ENCODE measurements at regions not wholly inside any gene's neighbourhood (a gene's known extent, or its start where the extent isn't known, plus 50 kb on each side); places are given as distances from the start of the nearest gene placed in this dataset.
"Not testable (repeated sequence)": the region's sequence is repeated elsewhere in the genome, so short reads cannot be mapped to it uniquely, and the experiment has no call there.

DNA sequence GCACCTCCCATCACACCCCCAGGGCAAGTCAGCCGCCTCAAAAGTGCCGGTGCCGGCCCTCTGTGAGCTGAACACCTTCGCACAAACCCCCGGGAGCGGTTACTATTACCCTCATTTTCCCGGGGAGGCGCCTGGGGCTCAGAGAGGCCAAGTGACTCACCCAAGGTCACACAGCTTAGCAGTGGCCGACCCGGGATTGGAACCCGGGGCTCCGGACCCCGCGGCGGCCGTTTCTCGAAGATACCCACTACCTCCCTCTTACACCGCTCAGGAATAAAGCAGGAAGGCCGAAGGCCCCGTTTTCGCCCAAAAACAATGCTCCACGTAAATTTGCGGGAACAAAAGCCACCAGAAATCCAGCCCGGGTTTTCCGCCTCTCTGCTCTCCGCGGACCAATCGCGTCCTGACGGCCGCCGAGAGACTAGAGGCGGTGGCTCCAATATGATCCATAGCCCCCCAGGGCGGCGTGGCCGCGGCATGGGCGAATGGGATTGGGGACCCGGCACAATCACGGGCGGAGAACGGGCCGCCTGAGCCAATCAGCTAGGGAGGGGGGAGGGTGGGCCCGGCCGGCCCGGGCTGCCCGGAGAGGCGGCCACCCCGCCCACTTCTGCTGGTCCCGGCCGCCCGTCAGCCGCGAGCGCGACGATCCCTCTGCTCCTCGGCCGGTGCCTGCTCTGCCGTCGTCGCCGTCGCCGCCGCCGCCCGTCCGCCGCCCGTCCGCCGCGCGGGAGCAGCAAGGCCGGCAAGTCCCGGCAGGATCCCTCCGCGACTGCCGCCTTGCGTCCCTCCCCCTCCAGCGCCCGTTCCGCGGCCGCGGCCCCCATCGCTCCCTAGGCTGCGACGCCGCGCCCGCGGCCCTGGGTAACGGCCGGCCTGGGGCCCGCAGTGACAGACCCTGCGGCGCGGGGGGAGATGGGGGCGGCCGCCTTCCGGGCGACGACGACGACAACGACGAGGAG lies 177.0 kb downstream of the OR4M2 start:
- no peak overlapping the region for H3K27ac ChIP-seq
- H3K4me3 ChIP-seq, result no peak overlapping the region
- no peaks in the 10 kb centered on the region for H3K4me1 ChIP-seq
- H3K9me3 ChIP-seq, result peaks cover 0 to 18% (median 0%) of the 10 kb centered on the region in 3 donors
- intact Hi-C loops (cut with DNase I; ENCODE audit: low total_unique reads), result no loop called here
- TF ChIP-seq, protein P1, sequence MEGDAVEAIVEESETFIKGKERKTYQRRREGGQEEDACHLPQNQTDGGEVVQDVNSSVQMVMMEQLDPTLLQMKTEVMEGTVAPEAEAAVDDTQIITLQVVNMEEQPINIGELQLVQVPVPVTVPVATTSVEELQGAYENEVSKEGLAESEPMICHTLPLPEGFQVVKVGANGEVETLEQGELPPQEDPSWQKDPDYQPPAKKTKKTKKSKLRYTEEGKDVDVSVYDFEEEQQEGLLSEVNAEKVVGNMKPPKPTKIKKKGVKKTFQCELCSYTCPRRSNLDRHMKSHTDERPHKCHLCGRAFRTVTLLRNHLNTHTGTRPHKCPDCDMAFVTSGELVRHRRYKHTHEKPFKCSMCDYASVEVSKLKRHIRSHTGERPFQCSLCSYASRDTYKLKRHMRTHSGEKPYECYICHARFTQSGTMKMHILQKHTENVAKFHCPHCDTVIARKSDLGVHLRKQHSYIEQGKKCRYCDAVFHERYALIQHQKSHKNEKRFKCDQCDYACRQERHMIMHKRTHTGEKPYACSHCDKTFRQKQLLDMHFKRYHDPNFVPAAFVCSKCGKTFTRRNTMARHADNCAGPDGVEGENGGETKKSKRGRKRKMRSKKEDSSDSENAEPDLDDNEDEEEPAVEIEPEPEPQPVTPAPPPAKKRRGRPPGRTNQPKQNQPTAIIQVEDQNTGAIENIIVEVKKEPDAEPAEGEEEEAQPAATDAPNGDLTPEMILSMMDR (IDR thresholded peaks at IDR 0.05), result no peak
- DNase-seq, result no peak
- H3K27me3 ChIP-seq, result no peaks in the 10 kb centered on the region
- H3K36me3 ChIP-seq, result no peaks in the 10 kb centered on the region

DNA sequence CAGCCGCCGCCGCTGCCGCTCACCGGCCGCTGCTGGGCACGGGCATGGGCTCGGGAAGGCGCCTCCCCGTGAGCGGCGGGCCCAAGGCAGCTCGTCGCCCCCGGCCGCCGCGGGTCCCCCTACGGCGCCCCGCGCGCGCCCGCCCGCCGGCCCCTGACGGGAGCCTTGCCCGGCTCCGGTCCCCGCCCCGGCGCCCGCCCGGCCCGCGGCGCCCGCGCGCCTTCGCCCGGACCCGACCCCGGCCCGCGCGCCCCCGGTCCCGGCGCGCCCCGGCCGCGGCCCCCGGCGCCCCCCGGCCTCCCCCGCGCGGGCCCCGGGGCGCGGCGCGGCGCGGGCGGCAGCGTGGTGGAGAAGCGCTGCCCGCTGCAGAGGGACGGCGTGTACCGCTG lies 177.7 kb downstream of the OR4M2 start:
- TF ChIP-seq, protein P1 (IDR thresholded peaks at IDR 0.05), result no peak
- Histone ChIP-seq H3K4me3 (no peak overlapping the region), H3K27me3 (no peaks in the 10 kb centered on the region), H3K9me3 (peaks cover 0 to 18% (median 0%) of the 10 kb centered on the region in 3 donors), H3K4me1 (no peaks in the 10 kb centered on the region), H3K27ac (no peak overlapping the region), H3K36me3 (no peaks in the 10 kb centered on the region)
- intact Hi-C loops (cut with DNase I; ENCODE audit: low total_unique reads), result no loop called here
- no peak for DNase-seq

DNA sequence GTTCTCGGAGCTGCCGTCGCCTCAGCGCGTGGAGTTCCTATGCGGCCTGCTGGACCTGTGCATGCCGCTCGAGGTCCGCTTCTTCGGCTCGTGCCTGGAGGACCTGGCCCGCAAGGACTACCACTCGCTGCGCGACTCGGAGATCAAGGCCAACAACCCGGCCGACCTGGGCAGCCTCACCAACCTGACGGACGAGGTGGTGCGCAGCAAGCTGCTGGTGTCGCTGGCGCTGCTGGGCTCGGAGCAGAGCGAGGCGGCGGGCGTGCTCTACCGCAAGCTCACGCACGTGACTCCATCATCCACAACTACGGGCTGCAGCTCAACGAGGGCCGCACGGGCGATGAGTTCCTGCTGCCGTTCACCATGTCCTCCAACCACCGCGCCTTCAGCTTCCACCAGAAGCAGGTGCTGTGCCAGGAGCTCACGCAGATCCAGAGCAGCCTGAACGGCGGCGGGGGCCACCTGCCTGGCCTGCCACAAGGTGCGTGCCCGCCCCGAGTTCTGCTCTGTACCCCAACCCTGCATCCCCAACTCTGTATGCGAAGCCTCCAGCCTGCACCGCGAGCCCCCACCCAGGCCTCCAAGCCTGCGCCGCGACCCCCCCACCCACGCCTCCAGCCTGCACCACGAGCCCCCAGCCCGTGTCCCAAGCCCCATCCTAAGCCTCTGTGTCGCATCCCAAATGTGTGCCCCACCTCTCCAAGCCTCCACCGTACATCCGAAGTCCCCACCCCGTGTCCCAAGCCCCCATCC lies 178.2 kb downstream of the OR4M2 start:
- TF ChIP-seq, protein P1 (IDR thresholded peaks at IDR 0.05), result no peak
- H3K27me3 ChIP-seq, result no peaks in the 10 kb centered on the region
- H3K36me3 ChIP-seq, result no peaks in the 10 kb centered on the region
- H3K9me3 ChIP-seq, result peaks cover 0 to 18% (median 0%) of the 10 kb centered on the region in 3 donors
- intact Hi-C loops (cut with DNase I; ENCODE audit: low total_unique reads), result no loop called here
- no peak overlapping the region for H3K4me3 ChIP-seq
- H3K4me1 ChIP-seq, result no peaks in the 10 kb centered on the region
- DNase-seq, result no peak
- H3K27ac ChIP-seq, result no peak overlapping the region

DNA sequence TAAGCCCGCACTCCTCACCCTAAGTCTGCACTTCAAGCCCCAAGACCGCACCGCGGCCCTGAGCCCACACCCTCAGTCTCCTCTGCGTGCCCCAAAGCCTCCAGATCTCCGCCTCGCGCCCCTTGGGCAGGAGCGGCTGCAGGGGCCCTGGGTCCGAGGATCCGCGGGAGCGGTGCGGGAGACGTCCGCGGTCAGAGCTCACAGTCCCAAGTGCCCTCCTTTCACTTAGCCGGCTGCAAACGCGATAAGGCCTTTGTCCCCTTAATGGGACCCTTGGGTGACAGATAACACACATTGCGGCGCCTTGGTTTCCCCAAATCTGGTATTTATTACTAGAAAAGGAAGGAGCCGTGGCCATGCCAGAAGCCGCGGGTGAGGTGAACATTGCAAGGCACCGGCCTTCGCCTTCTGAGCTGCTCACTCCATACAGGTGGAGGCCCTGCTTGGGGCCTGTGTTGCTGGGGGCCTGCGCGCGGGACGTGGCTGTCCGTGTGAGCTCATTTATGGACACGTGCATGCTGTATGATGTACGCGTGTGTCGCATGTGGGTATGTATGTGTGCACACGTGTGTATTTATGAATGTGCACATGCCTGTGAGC lies 178.9 kb downstream of the OR4M2 start:
- H3K4me3 ChIP-seq; H3K27me3 ChIP-seq; intact Hi-C loops (cut with DNase I; ENCODE audit: low total_unique reads); H3K27ac ChIP-seq; H3K36me3 ChIP-seq; DNase-seq; H3K4me1 ChIP-seq: not testable (repeated sequence)
- H3K9me3 ChIP-seq, result peaks cover 0 to 18% (median 0%) of the 10 kb centered on the region in 3 donors

DNA sequence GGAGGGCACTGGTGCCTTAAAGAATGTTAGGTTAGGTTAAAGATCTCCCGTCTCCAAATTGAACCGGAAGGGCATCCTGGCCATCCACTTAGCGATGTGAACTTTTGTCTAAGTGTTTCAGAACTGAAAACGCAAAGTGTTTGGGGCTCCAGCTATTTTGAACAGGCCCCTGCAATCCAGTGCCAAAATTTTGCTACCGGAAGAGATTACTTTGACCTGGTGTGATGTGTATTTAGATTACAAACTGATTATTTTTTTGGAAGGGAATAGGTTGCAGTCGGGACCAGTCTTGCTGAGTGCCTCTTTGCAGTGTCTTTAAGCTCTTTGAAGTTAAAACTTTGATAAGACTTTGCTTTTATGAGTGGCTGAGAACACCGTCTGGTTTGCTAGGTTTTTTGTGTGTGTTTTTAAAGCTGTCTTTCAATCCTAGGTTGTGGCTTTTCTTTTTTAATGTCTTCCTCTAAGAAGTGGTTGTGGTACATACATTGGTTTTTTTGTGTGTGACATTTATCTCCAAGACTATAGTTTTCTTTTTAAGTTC lies 179.6 kb downstream of the OR4M2 start:
- peaks cover 0 to 18% (median 0%) of the 10 kb centered on the region in 3 donors for H3K9me3 ChIP-seq

More for the DNA sequence above, 179.6 kb downstream of the OR4M2 start:
- Histone ChIP-seq H3K27me3 (no peaks in the 10 kb centered on the region), H3K27ac (no peak overlapping the region), H3K4me3 (no peak overlapping the region), H3K4me1 (no peaks in the 10 kb centered on the region), H3K36me3 (no peaks in the 10 kb centered on the region)
- TF ChIP-seq, protein P1 (IDR thresholded peaks at IDR 0.05), result no peak
- DNase-seq, result no peak
- intact Hi-C loops (cut with DNase I; ENCODE audit: low total_unique reads), result no loop called here
